SK-N-MC (cell line): ENCODE measurements at regions not wholly inside any gene's neighbourhood (a gene's known extent, or its start where the extent isn't known, plus 50 kb on each side); places are given as distances from the start of the nearest gene placed in this dataset.

Source experiments
- EZH2 ChIP-seq: fragments of 200-600 bp; sonication (generic); IDR thresholded peaks from one replicate; pipeline ENCODE4 v1.6.1; 2017; ENCODE audit warnings: antibody characterized with exemption
- FOXP2 ChIP-seq: optimal IDR thresholded peaks from 2 replicates; pipeline ENCODE3; 2011; ENCODE audit warnings: mild to moderate bottlenecking, moderate library complexity; ENCODE audit not compliant: insufficient read depth; ENCODE audit errors: extremely low read length, control extremely low read depth
- POLR2AphosphoS5 ChIP-seq: IDR thresholded peaks from 2 replicates; pipeline ENCODE4 v1.6.1; 2012; ENCODE audit warnings: mild to moderate bottlenecking, low read depth, low read length, borderline replicate concordance

DNA sequence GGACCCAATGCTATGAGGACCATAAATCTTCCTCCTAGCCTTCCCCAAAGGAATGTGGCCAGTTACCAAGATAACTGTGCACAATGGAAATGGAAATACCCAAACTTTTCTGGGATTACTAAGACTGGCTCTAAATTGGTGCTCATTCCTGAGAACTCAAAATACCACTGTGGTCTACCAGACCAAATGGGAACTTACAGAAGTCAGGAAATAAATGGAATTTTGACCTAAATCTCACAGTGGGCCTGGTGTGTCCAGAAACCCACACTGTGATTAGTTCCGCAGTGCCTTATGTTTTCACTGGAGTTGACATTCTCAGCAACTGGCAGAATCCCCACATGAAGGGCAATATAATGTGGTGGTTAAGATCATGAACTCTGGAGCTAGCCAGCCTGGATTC is 99.4 kb upstream of the ZC3H12C start:
- TF ChIP-seq POLR2AphosphoS5, result no peak
- TF ChIP-seq EZH2, result no peak
- no peak for TF ChIP-seq FOXP2
